ENCODE measurements at regions not wholly inside any gene's neighbourhood (a gene's known extent, or its start where the extent isn't known, plus 50 kb on each side); places are given as distances from the start of the nearest gene placed in this dataset.
"Not testable (repeated sequence)": the region's sequence is repeated elsewhere in the genome, so short reads cannot be mapped to it uniquely, and the experiment has no call there.

DNA sequence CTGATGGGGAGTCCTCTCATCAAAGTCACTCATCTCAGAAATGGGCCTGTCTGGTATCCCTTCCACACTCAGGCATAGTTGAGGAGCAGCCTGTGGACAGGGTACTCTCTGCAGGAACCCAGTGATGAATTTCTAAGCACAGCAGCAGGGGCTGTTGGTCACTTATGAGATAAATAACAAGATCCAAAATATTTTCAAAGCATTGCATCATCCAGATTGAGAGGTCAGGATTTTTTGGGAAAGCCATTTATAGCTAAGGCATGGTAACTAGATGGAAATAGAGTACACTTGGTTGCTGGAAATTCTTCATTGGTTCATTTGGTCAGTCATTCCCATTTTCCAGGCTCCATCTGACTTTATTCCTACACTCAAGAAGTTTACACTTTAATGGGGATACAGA, 246.8 kb upstream of the RAI14 start:
- DNase-seq (ENCODE audit: low read depth): no peak
- TF ChIP-seq, protein P1, sequence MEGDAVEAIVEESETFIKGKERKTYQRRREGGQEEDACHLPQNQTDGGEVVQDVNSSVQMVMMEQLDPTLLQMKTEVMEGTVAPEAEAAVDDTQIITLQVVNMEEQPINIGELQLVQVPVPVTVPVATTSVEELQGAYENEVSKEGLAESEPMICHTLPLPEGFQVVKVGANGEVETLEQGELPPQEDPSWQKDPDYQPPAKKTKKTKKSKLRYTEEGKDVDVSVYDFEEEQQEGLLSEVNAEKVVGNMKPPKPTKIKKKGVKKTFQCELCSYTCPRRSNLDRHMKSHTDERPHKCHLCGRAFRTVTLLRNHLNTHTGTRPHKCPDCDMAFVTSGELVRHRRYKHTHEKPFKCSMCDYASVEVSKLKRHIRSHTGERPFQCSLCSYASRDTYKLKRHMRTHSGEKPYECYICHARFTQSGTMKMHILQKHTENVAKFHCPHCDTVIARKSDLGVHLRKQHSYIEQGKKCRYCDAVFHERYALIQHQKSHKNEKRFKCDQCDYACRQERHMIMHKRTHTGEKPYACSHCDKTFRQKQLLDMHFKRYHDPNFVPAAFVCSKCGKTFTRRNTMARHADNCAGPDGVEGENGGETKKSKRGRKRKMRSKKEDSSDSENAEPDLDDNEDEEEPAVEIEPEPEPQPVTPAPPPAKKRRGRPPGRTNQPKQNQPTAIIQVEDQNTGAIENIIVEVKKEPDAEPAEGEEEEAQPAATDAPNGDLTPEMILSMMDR (IDR thresholded peaks at IDR 0.05; ENCODE audit: low read depth, low read length, missing control alignments): no peak
- no peak overlapping the region for H3K4me3 ChIP-seq (ENCODE audit: low read depth, low read length)

DNA sequence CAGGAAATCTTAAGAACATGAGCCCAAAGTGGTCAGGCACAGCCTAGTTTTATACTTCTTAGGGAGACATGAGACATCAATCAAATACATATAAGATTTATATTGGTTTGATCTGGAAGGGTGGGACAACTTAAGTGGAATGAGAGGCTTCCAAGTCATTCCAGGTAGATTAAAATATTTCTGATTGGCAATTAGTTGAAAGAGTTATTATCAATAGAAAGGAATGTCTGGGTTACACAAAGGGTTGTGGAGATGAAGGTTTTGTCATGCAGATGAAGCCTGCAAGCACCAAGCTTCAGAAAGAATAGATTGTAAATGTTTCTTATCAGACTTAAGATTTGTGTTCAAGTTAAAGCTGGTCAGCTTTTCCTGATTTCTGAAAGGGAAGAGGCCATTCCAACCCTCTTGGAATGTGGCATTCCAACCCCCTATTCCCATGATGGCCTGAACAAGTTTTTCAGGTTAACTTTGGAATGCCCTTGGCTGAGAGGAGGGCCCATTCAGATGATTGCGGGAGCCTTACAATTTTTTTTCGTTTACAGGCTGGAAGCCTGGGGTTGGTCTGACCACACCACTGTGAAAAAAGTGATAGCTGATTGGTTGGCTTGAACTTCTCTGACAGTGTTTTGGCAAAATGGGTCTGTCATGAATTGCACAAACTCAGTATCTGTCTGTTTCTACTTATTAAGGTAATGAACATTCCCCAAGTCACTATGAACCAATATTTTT, 245.6 kb upstream of the RAI14 start:
- no peak overlapping the region for H3K4me3 ChIP-seq (ENCODE audit: low read depth, low read length)
- TF ChIP-seq, protein P1 (IDR thresholded peaks at IDR 0.05; ENCODE audit: low read depth, low read length, missing control alignments): no peak
- no peak for DNase-seq (ENCODE audit: low read depth)

DNA sequence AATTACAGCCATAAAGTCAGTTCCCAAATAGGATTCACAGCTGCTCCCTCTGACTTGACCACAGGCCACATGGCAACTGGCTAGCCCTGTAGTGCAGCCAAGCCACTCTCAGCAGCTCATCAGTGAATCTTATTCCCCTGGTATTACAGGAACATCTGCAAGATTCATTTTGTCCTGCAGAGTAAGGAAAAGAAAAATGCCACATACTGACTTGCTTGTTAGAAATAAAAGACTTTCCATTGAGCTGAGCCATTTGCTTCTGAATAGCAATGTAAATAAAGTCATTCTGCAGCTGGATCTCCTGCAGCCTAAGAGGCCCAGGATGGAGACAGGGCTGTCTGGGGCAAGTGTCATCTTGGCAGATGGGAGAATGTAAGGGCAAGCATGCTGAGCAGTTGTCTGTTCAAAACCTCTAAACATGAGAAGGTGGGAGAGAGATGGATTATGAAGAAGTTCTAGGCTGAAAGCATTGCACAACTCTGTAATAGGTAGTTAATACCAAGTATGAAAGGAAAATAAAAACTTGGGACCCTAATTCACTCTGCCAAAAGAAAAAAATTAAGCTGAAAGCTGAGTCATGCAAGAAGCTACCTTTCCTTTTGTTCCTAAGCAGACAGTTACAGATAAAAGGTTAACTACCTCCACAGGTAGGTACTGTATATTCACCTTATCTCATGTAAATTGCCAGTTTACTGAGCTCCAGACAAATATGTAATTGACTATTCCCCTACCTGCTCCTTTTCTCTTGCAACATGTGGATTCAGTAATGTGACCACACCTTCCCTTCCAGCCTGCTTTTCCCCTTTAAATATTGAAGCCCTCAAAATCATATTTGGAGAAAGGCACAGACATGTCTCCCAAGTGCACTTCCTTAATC, 244.4 kb upstream of the RAI14 start:
- H3K4me3 ChIP-seq (ENCODE audit: low read depth, low read length): no peak overlapping the region
- TF ChIP-seq, protein P1 (IDR thresholded peaks at IDR 0.05; ENCODE audit: low read depth, low read length, missing control alignments): no peak
- no peak for DNase-seq (ENCODE audit: low read depth)

DNA sequence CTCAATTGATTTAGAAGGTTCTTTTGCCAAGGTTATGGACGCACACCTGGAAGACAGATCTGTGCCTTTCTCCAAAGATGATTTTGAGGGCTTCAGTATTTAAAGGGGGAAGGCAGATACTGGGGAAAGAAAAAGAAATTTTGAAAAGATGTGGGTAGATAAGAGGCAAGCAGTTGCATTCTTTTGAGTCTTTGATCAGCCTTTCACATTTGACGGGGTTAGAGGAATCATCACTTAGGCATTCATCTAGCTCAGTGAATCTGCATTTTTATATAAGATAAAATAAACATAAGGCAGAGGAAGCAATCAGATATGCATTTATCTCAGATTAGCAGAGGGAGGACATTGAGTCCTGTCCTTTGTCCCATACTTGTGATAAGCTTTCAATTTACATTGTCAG, 243.4 kb upstream of the RAI14 start:
- no peak overlapping the region for H3K4me3 ChIP-seq (ENCODE audit: low read depth, low read length)
- TF ChIP-seq, protein P1 (IDR thresholded peaks at IDR 0.05; ENCODE audit: low read depth, low read length, missing control alignments): no peak
- DNase-seq (ENCODE audit: low read depth): no peak

DNA sequence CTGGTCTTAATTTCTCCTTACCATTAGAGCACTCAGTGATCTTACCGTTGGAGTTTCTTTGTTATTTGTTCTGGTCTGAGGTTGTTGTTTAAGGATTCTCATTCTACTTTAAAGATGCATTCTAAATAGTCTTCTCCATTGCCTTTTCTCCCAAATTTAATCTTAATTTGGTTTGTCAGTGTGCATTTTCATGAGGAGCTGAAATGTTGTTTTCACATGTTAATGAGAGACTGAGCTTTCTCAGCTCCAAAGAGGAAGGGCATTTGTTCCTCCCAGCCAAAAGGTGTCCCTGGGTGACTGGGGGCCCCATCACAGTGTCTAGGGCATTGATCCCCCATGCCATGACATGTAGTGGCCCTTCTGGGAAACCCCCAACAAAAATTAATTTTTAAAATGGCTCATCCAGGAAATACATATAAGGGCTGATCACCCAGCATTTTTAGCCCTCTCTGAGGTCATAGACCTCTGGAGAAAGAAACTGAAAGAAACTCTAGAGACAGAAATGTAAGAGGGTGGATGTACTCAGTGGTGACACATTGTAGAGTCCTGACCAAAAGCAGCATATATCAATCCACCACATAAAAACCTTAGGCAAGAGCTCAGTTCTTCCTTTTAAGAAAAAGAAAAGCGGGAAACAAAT, 240.4 kb upstream of the RAI14 start:
- TF ChIP-seq, protein P1 (IDR thresholded peaks at IDR 0.05; ENCODE audit: low read depth, low read length, missing control alignments): no peak
- DNase-seq (ENCODE audit: low read depth): peak; percentile 12
- no peak overlapping the region for H3K4me3 ChIP-seq (ENCODE audit: low read depth, low read length)

DNA sequence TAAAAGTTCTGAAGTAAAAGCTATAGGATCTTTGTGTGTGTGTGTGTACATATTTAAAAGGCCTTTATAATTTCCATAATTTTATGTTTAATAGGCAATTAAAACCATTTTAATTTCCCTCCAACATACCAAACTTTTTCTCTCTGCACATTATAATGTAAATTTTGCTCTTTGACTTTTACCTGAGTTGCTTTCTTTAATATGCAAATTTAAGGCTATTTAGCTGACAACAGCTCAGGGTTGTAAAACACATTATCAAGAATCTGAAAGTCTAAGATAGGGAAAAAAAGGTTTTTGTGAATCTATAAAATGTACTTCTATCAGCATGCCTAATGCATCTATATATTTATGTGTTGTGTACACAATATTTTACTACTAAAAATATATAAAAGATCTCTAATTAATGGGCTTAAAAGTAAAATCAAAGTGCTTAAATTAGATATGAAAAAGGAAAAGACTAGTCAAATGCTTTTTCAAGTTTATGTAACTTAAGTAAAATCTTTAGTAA, 239.6 kb upstream of the RAI14 start:
- no peak for DNase-seq (ENCODE audit: low read depth)
- H3K4me3 ChIP-seq (ENCODE audit: low read depth, low read length): no peak overlapping the region
- TF ChIP-seq, protein P1 (IDR thresholded peaks at IDR 0.05; ENCODE audit: low read depth, low read length, missing control alignments): no peak

DNA sequence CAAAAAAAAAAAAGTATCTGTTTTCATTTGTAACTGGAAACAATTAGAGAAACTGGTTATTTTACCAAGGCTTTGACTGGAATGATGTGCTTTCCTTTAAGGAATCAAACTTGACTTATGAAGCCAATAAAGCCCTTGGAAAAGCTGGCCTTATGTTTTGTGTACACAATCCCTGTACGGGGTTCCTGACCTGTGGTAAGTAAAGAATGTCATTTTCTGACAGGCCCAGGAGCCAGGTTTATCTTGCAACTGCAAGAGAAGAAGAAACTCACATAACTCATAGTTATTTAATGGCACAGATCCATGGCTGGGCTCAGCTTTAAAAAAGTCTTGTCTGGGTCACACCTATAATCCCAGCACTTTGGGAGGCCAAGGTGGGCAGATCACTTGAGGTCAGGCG, 235.9 kb upstream of the RAI14 start:
- not testable (repeated sequence) for DNase-seq (ENCODE audit: low read depth)

More for the DNA sequence above, 235.9 kb upstream of the RAI14 start:
- not testable (repeated sequence) for H3K4me3 ChIP-seq (ENCODE audit: low read depth, low read length)

Data from GM12864 (cell line).